DMS 273 treated with DMSO at 0.1 percent for 48 hours (cell line): ENCODE measurements at regions not wholly inside any gene's neighbourhood (a gene's known extent, or its start where the extent isn't known, plus 50 kb on each side); places are given as distances from the start of the nearest gene placed in this dataset.

Experiments used
- DNase-seq: peaks from one replicate; lab custom pipeline; 2025; lab: John Stamatoyannopoulos, UW

DNA sequence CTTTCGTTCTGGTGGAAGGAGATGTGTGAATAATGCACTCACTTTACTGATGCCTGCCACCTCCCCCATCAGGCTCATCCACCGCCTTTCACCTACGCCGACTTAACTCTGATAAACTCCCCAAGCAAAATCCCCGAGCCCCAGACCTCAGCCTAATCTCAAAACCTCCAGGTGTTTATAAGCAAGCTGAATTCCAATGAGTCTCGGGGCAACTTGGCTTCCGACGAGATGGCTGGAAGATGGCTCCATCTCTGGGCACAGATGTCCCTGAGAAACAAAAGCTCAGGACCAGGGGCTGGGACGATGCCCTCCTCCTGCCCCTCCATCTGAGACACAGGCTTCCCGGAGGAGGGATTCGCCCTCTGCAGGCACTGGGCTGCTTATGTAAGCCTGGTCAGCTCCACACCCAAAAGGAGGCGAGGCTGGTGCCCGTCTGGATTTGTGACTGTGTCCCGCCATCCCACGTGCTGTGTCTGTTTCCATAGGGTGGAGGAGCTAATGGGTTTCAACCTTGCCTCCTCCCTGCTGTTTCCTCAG lies 386.4 kb upstream of the TNRC6C start:
- DNase-seq, result no peak

DNA sequence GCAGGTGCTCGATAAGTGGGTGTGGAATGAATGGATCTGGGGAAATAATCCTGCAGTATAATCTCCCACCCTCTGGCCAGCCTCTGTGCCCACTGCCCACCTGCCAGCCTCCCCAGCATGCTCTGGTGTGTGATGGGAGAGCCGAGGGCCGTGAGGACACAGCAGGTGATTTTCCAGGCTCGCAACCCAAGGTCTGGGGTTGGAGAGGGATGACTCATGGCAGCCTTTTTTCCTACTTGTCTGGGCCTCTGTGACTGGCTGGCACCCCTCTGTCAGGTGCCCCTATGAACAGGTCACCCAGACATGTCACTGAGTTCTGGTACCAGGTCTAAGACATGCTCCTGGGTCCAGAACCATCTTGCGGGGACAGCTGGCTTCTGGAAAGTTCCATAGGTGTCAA lies 385.7 kb upstream of the TNRC6C start:
- DNase-seq, result no peak

DNA sequence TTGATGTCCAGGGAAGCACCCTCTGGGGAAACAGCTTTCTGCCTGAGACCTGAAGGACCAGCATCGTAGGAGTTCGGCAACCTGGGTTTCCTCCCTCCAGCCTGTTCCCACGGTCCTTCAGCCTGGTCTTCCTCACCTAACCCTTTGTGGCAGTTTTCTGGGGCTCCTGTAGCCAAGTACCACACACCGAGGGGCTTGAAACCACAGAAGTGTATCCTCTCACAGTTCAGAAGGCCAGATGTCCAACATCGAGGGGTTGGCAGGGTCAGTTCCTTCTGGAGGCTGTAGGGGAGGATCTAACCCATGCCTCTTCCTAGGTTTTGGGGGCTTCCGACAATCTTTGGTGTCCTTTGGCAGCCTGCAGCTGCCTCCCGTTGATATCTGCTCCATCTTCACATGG lies 381.0 kb upstream of the TNRC6C start:
- DNase-seq, result no peak

DNA sequence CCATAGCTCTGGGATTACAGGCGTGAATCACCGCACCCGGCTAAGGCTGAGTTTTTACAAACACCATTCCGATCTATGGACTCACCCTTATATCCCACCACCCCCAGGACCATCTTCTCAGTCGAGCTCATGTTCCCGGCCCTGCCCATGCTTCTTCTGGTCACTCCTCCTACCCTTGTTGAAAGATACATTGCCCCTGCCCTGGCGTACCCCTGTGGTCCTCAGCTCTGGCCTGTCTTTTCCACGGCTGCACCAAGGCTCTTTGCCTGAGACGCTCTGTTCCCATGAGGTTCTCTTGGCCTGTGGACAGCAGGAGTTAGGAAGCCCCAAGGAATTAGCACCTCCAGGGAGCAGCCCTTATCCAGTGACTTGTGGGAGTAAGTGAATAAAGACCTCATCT lies 379.4 kb upstream of the TNRC6C start:
- DNase-seq, result no peak

DNA sequence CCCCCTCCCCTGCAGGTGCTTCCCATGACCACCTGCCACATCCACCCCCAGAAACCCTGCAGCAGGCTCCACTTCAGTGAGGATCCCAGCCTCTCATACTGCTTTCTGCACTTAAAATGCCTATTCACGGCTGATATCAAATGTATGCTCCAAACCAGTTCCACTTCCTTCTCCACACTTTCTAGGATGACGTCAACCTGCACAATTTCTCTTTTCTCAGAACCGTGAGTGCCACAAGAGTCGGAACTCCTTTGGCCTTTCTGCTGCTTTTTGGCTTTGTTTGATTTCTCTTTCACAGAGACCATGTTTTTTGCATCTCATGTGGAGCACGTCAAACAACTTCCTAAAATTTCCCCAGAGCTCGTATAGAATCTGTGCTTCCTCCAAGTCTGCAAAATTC lies 378.8 kb upstream of the TNRC6C start:
- no peak for DNase-seq

DNA sequence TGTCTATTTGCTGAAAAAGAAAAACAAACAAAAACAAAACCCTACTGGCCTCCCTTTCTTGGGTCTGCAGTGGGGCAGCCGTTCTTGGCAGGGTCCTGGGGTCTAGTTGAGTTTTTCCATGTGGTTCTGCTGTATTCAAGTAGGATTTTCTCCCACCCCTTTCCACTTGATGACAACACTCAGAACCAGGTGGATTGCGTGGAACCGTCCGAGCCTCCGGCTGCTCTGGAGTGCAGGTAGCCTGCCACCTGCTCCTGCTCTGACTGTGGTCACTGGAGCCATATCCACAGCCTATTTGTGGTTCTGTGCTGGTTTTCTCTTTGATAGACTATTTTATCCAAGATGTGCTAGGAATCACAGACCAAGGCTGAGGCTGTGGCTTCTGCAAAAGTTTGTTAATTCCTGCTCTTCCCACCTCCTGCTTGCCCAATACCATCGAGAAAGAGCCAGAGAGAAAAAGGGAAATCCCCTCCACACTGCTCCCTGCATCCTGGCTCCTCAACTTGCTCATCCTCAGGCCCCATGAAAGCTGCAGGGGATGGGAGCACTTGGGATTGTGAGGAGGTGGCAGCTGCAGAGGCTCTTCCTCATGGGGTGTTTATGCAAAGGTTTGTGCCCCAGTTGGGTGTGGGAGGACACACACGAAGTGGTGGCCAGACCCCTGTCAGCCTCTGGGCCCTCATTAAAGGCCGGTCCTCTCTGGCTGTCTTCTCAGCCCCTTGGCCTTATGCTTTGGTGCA lies 377.8 kb upstream of the TNRC6C start:
- DNase-seq, result no peak

DNA sequence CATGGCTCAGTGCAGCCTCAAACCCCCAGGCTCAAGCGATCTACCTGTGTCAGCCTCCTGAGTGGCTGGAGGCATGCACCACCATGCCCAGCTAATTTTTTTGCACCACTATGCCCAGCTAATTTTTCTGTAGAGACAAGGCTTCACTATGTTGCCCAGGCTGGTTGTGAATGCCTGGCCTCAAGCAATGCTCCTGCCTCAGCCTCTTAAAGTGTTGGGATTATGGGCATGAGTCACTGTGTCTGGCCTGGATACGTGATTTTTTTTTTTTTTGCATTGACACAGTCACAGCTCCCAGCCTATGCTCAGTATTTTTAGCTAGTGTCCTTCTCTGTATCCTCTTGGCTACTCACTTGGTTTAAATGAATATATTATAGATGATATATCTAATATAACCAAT lies 377.0 kb upstream of the TNRC6C start:
- DNase-seq, result no peak

DNA sequence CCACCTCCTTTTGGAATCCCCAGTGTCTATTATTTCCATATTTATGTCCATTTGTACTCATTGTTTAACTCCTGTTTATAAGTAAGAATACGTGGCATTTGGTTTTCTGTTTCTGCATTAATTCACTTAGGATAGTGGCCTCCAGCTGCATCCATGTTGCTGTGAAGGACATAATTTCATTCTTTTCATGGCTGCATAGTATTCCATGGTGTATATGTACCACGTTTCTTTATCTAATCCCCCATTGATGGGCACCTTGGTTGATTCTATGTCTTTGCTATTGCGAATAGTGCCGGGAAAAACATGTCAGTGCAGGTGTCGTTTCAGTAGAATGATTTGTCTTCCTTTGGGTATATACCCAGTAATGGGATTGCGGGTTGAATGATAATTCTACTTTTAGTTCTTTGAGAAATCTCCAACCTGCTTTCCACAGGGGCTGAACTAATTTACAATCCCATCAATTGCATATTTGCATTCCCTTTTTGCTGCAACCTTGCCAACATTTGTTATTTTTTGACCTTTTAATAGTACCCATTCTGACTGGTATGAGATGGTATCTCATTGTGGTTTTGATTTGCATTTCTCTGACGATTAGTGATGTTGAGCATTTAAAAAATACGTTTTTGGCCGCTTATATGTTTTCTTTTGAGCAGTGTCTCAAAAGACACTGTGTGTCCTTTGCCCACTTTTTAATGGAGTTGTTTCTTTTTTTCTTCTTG lies 373.2 kb upstream of the TNRC6C start:
- DNase-seq, result no peak

DNA sequence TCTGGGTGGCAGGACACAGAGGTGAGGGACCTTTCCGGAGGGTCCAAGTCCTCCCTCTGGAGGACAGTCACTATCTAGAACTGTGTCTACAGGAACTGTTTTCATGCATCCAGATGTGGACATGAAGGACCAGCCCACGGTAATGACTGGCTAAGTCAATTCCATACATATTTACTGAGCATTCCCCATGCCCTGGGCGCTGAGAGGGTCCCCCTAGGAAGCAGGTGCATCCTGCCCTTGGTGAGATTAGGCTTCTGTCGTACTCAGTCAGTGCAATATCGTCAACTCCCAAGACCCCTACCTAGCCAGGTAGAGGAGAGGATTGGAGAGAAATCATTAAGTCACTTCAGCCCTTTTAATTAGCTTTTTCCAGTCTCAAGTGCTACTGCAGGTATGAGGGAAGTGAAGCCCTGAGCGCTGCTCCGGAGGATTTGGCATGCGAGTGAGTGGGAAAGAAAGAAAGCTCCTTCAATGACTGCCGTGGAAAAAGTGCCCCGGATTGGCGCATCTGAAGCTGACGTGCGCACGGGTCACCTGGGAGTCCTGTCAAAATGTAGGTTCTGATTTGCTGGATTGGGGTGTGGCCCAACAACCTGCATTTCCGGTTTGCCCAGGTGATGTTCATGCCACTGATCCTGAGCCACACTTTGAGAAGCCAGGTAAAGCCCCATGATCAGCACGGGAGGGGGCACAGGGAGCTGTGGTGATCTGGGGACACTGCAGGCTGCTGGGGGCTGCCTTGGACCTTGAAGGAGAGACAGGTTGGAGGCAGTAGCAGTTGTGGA lies 367.4 kb upstream of the TNRC6C start:
- no peak for DNase-seq

DNA sequence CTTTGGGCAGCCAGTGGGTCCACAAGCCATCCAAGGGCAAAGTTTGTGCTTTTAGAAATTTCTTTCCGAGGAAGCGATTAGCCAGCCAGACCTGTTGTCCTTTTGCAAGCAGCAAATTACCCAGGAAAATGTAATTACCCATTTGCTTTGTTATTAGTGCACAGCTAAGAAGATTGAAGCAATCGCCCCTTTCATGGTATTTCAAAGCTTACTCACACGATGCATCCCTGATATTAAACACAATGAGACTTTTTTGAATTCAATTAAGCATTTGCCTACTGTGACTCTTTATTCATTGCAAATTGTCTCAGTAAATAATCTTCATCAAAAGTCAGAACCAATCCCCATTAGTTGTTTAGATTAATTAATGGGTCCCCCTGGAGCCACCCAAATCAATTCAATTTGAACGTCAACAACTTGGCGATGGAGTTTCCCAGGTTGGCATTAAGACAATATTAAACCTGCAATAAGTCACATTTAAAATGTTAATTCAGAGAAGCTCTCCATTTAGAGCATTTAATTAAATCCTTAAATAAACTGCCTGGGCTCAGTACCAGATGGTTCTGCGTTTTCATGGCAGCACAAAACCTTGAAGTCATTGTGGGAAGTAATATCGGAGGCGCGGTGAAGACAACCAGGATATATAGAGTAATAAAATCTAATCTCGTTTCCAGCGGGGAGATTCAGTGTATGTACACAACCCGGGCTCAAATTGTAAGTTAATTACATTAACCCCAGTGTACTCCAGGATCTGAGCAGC lies 366.2 kb upstream of the TNRC6C start:
- no peak for DNase-seq

DNA sequence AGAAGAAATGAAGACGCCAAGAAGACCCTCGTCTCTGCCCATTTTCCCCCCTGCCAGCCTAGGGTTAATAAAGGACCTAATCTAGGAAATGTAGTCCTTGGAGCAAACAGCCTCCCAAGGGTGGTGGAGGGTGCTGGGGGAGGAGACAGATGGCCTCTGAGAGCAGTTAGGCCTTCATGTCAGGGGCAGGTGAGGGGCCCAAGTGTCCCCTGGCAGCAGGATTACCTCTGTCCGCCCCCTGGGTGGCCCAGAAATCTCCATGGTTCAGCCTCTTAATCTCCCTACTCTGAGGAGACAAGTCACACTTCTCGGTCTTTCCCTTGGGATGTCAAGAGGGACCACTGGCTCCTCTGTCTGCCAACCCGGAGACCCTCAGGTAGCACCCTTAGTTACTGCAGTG lies 365.4 kb upstream of the TNRC6C start:
- DNase-seq, result no peak

DNA sequence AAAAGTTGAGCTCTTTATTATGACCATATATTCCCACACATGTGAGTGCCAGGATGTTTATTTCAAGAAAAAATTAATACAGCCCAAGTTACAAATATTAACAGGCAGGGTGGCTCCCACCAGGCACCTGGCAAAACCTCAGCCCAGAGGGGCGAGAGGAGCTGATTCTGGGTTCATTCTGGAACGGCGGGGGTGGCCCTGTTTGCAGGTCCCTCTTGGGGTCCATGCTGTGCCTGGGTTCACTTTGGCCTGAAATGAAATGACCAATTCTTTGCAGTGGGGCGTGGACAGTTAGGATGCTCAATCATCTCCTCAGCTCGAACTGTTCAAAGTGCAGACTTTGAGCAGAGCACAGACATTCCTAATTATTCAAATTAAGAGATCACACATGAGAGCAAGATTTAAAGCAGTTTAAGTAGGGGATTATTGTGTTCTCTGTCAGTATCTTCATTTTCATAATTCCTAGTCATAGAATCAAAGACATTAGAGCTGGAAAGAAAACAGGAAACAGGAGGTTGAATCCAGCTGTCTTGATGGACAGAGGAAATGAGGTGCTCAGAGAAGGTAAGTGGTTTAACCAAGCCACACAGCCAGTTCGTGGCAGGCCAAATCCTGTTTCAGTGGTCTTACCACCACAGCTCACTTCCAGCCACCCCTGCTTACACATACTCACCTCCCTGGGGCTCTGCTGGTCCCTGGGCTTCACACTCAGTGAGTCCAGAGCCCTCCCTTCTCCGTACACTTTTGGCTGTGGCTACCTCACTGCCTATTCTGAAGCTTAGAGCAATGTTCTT lies 363.9 kb upstream of the TNRC6C start:
- no peak for DNase-seq

DNA sequence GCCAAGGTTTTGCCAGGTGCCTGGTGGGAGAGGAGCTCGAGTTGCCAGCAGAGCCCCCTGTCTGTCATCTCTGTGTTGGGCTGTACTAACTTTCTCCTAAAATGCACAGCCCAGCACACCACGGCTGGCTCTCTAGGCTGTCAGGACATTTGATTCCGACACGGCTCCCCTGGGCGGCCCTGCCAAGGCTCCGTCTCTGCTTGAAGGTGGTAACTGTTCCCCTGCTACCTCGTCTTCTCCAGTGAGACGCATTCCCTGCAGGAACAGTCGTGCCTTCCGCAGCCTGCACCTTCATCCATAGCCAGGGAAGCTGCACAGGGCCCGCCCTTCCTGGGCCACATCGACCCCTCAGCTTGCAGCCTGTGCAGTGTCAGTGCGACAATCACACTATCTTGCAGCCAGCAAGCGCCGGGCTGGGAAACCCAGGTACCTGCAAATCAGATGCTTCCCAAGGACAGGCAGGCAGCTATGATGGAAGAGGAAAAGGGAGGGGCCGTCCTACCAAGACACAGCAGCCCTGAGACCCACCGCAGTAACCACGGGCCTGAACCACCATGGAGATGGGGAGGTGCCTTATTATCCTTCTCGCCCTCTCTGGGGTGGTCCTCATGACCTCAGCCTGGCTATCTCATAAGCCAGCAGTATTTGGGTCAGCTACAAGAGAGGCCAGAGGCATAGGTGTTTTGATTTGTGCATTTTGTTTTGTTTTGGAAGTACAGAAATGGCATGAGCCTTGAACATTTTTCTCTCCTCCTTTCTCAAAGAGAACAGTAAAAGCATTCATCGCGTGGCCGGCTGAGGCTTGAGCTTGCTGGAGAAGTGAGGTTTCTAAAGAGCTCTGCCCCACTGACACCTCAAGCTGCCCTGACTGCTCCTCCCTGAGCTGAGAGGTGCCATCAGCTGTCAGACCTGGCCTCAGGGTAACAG lies 361.7 kb upstream of the TNRC6C start:
- no peak for DNase-seq

DNA sequence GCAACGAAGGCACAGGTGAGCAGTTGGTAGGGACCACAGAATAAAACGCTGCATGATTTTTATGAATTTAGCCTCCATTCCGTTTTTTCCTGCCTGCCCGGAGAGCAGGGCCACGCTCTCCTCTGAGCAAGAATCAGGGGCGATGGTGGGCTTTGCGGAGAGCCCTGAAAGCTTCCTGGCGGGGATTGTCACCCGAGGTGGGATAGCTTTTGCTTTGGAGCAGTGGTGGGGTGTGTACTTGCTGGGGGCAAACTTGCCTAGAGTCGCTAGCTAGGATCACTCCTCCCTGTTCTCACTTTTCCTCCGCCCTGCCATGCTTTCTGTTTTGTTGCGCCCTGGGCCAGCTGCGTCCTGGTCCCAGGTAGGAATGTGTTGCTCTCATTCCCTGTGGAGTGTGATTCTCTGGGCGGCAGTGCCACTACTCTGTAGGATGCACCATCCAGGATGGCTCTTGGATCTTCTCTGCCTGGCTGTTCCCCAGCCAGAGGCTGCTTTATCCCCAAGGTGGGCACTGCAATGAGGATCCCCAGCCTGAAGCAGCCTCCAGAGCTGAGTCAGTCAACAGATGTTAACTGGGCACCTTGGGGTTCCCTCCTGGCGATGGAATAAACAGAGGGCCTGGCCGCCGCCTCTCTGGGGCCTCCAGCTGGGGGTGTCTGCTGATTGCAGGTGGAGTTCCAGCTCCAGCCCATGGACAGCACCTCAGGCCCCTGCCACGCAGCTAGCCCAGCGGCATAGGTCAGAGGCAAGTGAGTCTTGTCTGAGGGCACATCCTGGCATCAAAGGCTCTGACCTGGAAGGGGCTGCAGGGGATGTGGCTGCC lies 360.9 kb upstream of the TNRC6C start:
- DNase-seq, result no peak

DNA sequence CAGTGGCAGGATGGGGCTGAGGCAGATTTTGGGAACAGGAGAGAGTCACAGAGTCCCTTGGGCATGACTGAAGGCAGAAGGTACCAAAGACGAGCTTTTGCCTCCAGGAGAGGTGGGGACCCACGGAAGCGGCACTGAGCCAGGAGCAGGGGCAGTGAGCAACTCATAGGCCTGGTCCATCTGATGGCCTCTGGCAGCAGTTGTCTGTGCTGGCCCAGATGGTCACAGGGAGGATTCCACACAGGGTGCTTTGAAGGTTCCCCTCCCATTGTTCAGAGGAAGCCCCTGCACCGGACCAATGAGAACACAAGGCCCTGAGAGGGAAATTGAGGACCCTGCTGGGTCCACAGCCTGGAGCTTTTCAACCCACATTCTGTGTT lies 360.3 kb upstream of the TNRC6C start:
- no peak for DNase-seq

DNA sequence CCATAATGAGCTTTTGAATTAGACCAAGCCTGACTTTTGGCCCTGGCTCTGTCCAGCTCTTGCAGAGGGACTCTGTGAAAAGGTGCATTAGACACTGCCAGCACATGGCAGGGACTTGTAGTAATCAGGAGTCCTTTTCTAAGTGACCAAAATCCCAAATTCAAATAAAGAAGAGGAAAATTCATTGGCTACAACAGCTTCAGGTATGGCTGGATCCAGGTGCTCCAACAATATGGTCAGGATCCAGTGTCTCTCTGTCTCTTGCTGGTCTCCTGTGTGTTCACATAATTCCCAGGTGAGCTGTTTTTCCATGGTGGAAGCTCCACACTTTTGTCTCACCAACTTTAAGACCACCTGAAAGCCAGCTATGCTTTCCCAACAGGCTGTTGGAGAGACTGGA lies 358.8 kb upstream of the TNRC6C start:
- no peak for DNase-seq

DNA sequence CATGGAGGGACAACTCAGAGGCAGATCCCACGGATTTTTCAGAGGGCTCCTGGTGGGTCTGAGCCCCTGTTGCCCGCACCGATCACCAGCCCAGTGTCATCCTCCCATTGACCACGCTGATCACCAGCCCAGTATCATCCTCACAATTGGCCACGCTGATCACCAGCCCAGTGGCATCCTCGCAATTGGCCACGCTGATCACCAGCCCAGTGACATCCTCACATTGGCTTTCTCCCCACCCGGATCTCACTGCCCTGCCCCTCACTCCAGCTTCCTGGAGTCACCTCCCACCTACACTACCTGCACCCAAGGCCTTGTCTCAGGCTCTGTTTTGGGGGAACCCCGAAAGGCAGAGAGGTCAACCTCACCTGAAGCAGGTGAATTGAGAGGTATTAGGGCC lies 358.2 kb upstream of the TNRC6C start:
- no peak for DNase-seq

DNA sequence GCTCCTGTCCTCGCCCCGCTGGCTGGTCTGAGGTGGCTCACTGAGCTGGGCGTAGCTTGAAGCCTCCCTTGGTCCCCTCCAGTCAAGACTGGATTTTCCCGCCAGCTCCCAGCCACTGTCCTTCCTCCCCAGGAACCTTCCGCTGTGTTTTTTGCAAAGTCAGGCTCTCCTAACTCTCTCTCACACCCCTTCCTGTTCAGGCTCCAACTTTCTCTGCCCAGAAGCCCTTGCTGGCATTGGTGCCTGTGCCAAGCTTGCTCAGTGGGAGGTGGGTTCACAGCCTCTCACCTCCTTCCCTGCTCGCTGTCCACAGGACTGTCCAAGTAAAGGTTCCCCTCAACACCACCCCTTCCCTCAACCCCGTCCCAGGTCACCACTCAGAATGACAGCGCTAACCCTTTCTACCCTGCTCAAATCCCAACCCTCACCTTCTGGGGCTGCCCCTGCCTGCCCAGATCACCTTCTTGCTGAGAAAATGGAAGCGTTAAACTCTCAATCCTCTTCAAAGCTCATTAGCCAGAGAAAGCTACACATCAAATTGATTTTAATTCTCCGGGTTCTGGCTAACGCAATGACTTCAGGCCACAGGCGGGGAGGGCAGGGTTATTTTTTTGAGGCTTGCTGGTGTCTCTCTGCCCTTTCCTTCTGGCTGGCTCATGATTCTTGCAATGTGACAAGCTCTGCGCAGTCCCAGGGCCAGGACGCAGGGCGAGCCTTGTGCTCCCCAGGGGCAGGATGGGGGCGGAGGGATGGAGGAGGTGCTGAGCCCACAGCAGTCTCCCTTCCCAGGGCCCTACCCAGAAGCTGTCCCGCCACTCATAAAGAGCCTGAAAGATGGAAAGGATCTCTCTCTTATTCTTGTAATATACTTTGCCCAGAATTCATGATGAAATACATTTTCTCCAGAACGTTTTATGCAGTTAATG lies 357.2 kb upstream of the TNRC6C start:
- DNase-seq, result no peak
